ENCODE measurements at regions not wholly inside any gene's neighbourhood (a gene's known extent, or its start where the extent isn't known, plus 50 kb on each side); places are given as distances from the start of the nearest gene placed in this dataset.
"Not testable (repeated sequence)": the region's sequence is repeated elsewhere in the genome, so short reads cannot be mapped to it uniquely, and the experiment has no call there.

GRCh38 chr4:188346171-188346809 lies 207.0 kb downstream of the TRIML1 start:
- POLR2A ChIA-PET = interaction anchor here (0.7 kb wide), 1 partner anchor 728 kb away, joined by 3 read pairs; no protein-coding TSS in a partner anchor
- in situ Hi-C loops (cut with HindIII; ENCODE audit: low pct_unique_long_range_greater_than_20kb, low sequenced_read_pairs) (no loop called here), intact Hi-C loops (cut with micrococcal nuclease; ENCODE audit: unreplicated experiment) (no loop called here)
- CTCF ChIA-PET = no interaction called here
- DNase-seq (ENCODE audit: low read depth, low spot score) = no peak
- no peaks in the 10 kb centered on the region for H3K27me3 ChIP-seq (ENCODE audit: control insufficient read depth, insufficient read depth, low read length)
- no peaks in the 10 kb centered on the region for H3K36me3 ChIP-seq (ENCODE audit: control insufficient read depth, insufficient read depth, low read length)
- H3K4me1 ChIP-seq (ENCODE audit: control insufficient read depth, insufficient read depth, low read length) = no peaks in the 10 kb centered on the region
- no peak overlapping the region for H3K27ac ChIP-seq (ENCODE audit: low read length)
- no peak for ATAC-seq
- no TSS peak for BruUV-seq (replicated peaks)
- H3K9me3 ChIP-seq (ENCODE audit: control insufficient read depth, insufficient read depth, low read depth, low read length) = no peaks in the 10 kb centered on the region
- TF ChIP-seq SIN3A (IDR thresholded peaks at IDR 0.05; ENCODE audit: borderline replicate concordance, insufficient read depth, low read depth, low read length) (no peak), TCF7L2 (IDR thresholded peaks at IDR 0.05; ENCODE audit: low read depth, low read length) (no peak), POLR2AphosphoS5 (IDR thresholded peaks at IDR 0.05; ENCODE audit: low read depth, low read length) (no peak), CTCF (IDR thresholded peaks at IDR 0.05) (no peak)
- TF ChIP-seq, protein P1, sequence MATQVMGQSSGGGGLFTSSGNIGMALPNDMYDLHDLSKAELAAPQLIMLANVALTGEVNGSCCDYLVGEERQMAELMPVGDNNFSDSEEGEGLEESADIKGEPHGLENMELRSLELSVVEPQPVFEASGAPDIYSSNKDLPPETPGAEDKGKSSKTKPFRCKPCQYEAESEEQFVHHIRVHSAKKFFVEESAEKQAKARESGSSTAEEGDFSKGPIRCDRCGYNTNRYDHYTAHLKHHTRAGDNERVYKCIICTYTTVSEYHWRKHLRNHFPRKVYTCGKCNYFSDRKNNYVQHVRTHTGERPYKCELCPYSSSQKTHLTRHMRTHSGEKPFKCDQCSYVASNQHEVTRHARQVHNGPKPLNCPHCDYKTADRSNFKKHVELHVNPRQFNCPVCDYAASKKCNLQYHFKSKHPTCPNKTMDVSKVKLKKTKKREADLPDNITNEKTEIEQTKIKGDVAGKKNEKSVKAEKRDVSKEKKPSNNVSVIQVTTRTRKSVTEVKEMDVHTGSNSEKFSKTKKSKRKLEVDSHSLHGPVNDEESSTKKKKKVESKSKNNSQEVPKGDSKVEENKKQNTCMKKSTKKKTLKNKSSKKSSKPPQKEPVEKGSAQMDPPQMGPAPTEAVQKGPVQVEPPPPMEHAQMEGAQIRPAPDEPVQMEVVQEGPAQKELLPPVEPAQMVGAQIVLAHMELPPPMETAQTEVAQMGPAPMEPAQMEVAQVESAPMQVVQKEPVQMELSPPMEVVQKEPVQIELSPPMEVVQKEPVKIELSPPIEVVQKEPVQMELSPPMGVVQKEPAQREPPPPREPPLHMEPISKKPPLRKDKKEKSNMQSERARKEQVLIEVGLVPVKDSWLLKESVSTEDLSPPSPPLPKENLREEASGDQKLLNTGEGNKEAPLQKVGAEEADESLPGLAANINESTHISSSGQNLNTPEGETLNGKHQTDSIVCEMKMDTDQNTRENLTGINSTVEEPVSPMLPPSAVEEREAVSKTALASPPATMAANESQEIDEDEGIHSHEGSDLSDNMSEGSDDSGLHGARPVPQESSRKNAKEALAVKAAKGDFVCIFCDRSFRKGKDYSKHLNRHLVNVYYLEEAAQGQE (IDR thresholded peaks at IDR 0.05; ENCODE audit: insufficient read depth in 1 of 2, low read depth in 2 of 2, low read length in 1 of 2) = no peak
- H3K4me3 ChIP-seq (ENCODE audit: low read depth in 2 of 2, low read length in 2 of 2) = no peak overlapping the region

DNA sequence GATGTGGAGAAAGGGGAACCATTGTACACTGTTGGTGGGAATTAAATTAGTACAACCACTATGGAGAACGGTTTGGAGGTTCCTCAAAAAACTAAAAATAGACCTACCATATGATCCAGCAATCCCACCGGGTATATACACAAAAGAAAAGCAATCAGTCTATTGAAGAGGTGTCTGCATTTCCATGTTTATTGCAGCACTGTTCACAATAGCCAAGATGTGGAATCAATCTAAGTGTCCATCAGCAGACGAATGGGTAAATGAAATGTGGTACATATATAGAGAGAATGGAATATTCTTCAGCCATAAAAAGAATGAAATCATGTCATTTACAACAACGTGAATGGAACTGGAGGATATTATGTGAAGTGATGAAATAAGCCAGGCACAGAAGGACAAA lies 208.1 kb downstream of the TRIML1 start:
- TF ChIP-seq SIN3A (IDR thresholded peaks at IDR 0.05; ENCODE audit: borderline replicate concordance, insufficient read depth, low read depth, low read length) (no peak), TCF7L2 (IDR thresholded peaks at IDR 0.05; ENCODE audit: low read depth, low read length) (no peak), CTCF (IDR thresholded peaks at IDR 0.05) (no peak), POLR2AphosphoS5 (IDR thresholded peaks at IDR 0.05; ENCODE audit: low read depth, low read length) (no peak)
- TF ChIP-seq, protein P1 (IDR thresholded peaks at IDR 0.05; ENCODE audit: insufficient read depth in 1 of 2, low read depth in 2 of 2, low read length in 1 of 2) = no peak
- Histone ChIP-seq H3K4me1 (ENCODE audit: control insufficient read depth, insufficient read depth, low read length) (no peaks in the 10 kb centered on the region), H3K36me3 (ENCODE audit: control insufficient read depth, insufficient read depth, low read length) (no peaks in the 10 kb centered on the region), H3K4me3 (ENCODE audit: low read depth in 2 of 2, low read length in 2 of 2) (no peak overlapping the region), H3K27me3 (ENCODE audit: control insufficient read depth, insufficient read depth, low read length) (no peaks in the 10 kb centered on the region), H3K27ac (ENCODE audit: low read length) (no peak overlapping the region), H3K9me3 (ENCODE audit: control insufficient read depth, insufficient read depth, low read depth, low read length) (no peaks in the 10 kb centered on the region)
- CTCF ChIA-PET = no interaction called here
- BruUV-seq (replicated peaks) = no TSS peak
- POLR2A ChIA-PET = no interaction called here
- in situ Hi-C loops (cut with HindIII; ENCODE audit: low pct_unique_long_range_greater_than_20kb, low sequenced_read_pairs) = no loop called here
- intact Hi-C loops (cut with micrococcal nuclease; ENCODE audit: unreplicated experiment) = no loop called here
- ATAC-seq (no peak), DNase-seq (ENCODE audit: low read depth, low spot score) (no peak)

DNA sequence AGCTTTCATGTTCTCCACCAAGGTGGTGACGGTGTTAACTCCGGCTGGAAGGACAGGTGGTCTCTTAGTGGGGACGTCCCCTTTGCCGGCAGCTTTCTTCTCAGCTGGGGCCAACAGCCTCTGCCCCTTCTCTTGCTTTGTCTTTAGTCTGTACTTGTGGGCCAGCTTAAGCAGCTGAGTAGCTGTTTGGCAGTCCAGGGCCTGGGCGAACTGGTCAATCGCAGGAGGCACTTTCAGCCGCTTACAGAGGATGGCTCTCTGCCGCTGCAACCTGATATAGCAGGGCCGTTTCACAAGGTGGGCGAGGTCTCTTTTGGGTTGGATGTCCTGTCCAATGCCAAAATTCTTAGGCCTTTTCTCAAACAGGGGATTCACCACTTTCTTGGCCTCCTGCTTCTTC lies 210.3 kb downstream of the TRIML1 start:
- BruUV-seq (replicated peaks); POLR2A ChIA-PET; H3K4me3 ChIP-seq (ENCODE audit: low read depth in 2 of 2, low read length in 2 of 2); H3K36me3 ChIP-seq (ENCODE audit: control insufficient read depth, insufficient read depth, low read length); H3K27ac ChIP-seq (ENCODE audit: low read length); H3K4me1 ChIP-seq (ENCODE audit: control insufficient read depth, insufficient read depth, low read length); CTCF ChIA-PET; in situ Hi-C loops (cut with HindIII; ENCODE audit: low pct_unique_long_range_greater_than_20kb, low sequenced_read_pairs); intact Hi-C loops (cut with micrococcal nuclease; ENCODE audit: unreplicated experiment); DNase-seq (ENCODE audit: low read depth, low spot score); ATAC-seq; H3K9me3 ChIP-seq (ENCODE audit: control insufficient read depth, insufficient read depth, low read depth, low read length); H3K27me3 ChIP-seq (ENCODE audit: control insufficient read depth, insufficient read depth, low read length): not testable (repeated sequence)
